HS-5 (cell line): ENCODE measurements at regions not wholly inside any gene's neighbourhood (a gene's known extent, or its start where the extent isn't known, plus 50 kb on each side); places are given as distances from the start of the nearest gene placed in this dataset.

ENCODE experiments used
- DNase-seq: peaks from one replicate; pipeline ENCODE4 v3.0.0-alpha.2; 2012; ENCODE audit warnings: low read depth

DNA sequence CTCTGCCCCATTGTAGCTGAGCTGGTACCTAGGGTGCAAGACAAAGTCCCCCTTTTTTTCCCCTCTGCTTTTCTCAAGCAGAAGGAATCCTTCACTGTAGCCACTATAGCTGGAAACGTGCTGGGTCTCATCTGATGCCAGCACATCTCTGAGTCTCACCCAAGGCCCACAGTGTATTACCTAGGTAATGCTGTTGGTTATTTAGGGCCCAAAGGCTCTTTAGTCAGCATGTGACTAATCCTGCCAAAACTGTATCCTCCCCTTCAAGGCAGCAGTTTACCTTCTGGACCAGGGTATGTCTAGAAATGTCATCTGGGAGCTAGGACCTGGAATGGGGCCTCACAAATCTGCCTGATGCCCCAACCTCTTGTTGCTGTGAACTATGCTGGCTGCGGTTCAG, 423.4 kb downstream of the NUF2 start:
- DNase-seq: no peak

DNA sequence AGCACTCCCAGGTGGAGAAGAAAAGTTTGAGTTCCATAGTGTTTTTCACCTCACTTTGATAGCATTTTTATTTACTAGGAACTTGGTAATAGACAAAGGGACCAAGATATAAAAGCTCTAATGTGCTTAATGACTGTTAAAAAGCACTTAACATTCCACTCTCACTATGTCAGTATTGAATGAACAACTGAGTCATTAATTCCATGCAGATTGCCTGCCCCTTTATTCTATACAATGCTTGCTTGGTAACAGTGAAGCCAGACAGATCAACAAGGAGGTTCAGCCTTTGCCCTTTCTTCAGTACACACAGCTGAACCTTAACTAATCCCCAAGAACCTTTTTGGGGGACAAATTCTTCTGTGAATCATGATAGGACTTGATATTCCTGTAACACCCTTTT, 425.5 kb downstream of the NUF2 start:
- DNase-seq: no peak

DNA sequence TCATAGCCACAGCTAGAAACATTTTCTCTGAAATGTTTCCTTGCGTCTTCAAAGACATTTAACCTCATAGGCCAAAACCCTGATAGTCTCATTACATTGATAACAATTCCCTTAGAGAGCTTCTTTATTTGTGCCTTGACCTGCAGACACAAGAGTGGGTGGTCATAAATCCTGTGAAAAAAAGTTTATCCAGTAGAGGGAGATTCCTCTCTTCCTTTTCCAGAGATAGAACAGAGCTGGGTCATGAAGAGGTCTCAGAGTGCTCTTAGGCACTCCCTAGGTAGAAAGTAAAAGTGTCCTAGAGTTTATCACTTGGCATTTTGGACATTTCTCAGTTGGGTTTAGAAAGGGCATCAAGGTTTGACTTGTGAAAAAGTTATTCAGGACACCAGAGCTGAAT, 426.1 kb downstream of the NUF2 start:
- no peak for DNase-seq

DNA sequence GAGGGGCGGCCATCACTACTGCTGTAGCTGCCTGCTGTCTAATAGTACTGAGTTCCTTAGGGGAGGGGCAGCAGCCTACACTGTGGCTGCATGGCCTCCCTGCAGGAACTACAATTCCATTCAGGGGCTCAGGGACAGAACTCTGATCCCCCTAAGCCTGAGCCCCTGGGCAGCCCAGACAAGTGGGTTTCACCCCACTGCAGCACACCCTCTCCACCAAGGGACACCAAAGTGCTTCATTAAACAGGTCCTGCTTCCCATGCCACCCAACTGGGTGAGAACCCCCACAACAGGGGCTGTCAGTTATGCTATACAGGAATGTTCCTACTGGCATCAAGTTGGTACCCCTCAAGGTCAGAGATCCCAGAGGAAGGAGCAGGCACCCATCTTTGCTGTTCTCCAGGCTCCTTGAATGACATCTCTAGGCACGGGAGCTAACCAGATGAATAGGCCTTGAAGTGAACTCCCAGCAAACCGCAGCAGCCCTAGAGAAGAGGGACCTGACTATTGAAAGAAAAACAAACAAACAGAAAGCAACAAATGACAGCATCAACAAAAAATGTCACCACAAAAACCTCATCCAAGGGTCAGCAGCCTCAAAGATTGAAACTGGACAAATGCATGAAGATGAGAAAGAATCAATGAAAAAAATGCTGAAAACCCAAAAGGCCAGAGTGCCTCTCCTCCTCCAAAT, 437.4 kb downstream of the NUF2 start:
- DNase-seq: no peak

DNA sequence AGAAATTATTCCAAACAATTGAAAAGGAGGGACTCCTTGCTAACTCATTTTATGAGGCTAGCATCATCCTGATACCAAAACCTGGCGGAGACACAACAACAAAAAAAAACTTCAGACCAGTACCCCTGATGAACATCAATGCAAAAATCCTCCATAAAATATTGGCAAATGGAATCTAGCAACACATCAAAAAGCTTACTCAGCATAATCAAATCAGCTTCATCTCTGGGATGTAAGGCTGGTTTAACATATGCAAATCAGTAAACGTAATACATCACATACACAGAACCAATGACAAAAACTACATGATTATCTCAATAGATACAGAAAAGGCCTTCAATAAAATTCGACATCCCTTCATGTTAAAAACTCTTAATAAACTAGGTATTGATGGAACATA, 440.1 kb downstream of the NUF2 start:
- no peak for DNase-seq

DNA sequence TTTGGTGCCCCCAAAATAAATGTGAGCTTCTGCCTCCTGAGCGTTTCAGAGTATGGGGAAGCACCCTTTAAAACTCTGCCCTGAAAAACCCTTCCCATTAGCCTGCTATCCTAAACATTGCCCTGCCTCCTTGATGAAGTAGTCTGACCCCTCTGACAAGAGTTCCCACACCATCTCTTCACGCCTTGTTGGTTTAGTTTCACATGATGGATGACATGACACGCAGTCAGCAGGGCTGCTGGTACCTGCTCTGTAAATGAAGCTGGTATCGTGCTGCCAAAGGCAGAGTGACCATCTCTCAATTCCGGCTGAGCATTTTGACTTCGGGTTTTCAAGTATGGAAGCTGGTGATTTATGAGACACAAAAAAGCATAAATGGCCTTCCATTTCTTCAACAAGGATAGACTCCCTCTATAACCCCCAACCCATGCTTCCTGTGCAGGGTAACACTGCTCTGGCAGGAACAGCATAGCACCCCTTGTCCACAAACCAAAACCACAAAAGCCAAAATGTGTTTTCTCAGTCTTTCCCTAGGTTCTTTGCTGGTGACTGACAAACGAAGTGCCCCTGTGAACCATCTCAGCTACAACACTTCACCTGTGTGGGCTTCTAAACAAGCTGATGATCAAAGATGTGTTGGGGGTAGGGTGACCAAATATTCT, 444.6 kb downstream of the NUF2 start:
- no peak for DNase-seq

DNA sequence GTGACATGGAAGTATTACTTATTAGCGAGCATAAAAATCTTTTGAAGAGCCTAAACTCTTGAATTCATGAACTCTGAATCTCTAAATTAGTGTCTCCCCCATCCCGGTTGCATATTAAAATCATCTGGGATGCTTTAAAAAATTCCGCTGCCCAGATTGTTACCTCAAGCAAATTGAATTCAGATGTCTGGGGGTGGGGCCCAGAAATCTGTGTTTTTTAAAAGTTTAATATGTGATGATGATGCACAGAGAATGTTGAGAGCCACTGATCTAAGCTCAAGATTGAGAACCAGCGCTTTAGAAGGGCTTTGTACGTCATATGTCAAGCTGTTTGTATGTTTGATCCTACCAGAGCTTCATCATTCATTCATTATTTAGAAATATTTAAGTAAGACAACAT, 446.8 kb downstream of the NUF2 start:
- DNase-seq: no peak

DNA sequence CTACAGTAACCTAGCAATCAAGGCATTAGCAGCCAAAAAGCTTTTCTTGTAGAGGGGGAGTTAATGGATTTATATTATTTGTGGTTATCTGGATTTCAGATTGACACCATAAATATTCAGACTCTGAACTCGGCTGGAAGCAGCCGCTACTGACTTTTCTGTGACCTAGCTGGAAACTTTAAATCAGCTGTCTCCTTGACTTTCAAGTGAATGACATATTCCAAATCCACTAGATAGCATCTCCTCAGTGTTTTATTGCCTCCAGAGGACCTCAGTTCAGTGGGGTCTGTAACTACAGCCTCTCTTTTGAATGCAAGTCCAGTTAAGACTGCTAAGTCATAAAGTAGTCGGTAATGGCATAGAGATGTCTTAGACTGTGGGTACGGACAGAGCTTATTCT, 448.5 kb downstream of the NUF2 start:
- no peak for DNase-seq

DNA sequence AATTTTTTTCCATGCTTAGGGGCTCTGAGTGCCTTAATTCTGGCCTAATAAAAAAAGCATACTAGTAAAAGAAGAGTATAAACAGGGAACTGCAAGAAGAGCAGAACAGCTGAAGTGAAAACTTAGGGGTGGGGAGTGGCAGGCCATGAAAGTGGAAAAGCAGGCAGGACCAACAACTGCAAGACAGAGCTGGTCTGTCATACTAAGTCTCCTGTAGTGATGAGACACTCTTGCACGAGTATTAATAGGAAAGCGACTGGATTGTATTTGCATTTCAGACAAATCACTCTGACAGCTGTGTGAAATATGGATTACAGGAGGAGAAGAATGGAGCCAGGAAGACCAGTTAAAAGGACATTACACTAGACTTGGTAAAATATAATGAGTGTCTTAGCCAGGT, 449.9 kb downstream of the NUF2 start:
- no peak for DNase-seq

DNA sequence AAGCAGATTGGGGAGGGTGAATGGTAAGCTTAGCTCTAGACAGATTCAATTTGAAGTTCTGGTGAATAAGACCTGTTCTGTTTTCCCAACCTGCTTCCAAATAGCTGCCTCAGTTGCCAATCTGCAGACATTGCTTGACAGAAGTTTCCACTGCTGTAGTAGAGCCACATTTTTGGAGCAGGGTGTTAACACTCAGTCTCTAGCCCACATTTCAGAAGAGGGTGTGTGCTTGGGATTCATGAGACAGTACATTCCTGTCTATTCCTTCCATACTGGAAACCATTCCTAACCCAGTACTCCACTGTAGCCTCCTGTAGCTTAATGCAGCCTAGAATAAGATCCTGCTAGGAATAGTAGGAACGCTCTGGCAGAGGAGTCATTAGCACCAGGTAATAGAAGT, 450.5 kb downstream of the NUF2 start:
- DNase-seq: no peak

DNA sequence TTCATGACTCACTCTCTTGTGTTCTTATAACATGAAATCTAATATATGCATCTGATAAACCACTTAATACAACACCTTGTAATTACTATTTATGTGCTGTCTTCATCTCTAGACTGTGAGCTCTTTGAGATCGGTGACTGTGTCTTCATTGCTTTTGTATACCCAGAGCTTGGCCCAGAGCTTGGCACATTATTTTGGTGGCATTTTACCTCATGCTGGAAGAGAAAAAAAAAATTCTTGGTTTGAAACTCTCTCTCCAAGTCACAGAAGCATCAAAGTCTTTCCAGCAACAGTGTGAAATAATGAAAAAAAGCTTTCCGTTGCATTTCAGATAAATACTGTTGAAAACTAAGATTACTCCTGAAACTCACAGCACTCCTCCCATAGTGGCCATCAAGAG, 451.6 kb downstream of the NUF2 start:
- no peak for DNase-seq

DNA sequence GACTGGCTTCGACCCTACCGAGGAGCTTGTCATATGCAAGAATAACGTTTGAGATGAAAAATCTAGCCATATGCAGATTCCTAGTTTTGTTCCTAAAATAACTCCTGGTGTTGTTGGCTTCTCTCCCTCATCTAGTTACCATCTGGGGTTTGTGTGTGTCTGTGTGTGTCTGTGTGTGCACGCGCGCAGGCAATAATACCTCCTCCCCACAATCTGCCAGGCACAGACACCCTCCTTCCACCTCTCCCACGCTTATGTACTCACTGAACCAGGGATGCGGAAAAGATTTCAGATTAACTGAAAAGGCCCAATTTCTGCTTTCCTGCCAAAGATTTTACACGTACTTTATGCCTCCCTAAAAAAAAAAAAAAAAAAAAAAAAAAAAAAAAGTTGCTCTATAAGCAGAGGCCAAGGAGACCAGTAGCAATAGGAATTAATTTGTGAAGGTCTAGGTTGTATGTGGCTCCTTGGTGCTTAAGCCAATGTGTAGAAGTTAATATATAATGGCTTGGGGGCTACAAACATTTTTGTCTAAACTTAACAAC, 452.7 kb downstream of the NUF2 start:
- no peak for DNase-seq

DNA sequence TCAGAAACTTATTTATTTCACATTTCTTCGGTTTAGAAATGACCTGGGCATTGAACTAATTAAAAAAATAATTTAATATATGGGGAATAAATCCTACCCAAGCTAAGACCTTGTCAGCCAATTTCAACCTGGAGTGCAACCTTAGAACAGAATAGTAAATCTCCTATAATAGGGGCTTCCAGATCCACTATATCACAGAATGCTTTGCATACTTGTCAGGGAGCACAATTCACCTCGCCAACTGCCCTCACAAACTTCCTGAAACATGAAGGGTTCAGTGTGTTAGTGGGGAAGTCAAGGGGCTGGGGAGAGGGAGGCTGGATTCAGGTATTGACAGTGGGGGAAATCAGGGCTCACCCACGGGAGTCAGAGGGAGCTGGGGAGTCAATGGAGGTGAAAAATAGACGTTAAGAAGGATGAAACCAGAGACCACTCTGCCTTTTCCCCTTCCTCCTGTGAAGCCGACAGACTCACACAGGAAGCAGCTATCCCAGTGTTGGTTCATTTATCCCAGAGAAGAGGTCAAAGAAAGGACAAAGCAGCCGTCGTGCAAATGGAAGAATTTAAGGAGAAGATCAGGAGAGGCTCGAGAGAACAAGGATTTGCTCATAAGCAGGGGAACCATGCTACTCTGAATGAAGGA, 453.3 kb downstream of the NUF2 start:
- no peak for DNase-seq

DNA sequence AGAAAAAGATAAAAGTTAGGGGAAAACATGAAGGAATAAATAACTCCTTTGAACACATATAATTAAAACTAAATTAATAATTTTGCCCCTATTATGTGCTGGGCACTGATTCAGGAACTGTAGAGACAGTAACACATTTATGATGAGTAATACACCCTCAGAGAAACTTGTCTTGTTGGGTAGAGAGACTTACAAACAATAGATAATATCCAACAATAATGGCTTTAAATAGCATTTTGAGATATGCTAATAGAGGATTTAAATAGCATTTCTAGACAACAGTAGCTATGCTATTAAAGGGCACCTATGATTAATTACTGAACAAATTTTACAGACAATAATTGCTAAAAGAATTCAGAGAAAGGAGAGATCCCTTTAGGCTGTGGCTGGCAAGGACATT, 455.5 kb downstream of the NUF2 start:
- no peak for DNase-seq

DNA sequence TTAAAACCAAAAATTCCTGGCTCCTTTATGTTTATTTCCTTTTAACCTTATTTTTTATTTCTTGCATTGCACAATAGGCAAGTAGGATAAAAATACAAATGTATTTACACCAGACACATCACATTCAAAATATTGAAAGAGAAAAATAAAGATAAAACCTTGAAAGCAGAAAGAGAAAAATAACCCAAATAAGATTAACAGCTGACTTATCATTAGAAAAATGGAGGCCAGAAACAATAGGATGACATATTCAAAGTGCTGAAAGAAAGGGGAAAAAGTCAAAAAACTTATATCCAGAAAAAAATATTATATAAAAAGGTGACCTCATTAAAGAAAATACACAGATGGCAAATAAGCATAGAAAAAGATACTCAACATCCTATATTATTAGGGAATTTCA, 459.4 kb downstream of the NUF2 start:
- no peak for DNase-seq

DNA sequence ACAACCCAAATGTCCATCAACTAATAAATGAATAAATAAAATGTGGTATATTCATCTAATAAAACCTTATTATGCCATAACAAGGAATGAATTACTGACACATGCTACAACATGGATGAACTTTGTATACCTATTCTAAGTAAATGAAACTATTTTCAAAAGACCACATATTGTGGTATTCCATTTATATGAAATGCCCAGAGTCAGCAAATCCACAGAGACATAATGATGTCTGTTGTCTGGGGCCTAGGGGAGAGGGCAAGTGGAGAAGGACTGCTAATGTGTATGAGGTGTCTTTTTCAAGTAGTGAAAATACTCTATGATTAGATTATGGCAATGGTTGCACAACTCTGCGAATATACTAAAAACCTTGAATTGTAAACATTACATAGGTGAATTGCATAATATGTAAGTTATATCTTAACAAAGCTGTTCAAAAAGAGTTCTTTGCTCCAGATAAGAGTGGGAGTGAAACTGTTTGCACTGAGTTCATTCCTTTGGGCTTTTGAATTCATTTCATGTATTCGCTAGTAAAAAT, 464.2 kb downstream of the NUF2 start:
- no peak for DNase-seq

DNA sequence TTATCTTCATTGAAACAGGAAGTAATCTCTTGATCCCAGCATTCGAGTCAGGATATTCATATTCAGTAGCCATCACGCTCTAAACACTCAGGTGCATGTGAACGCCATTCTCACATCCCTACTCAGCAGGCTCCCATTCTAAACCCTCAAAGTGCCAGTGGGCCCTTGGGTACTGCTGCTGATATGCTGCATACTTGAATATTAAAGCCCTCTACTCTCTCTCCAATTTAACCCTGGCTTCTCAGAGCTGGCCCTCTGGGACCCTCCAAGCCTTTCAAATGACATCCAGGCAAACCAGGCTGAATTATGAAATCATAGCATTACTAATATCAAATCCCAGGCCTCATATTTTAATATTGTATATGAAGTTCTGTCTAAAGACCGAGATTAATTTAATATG, 468.2 kb downstream of the NUF2 start:
- DNase-seq: no peak

DNA sequence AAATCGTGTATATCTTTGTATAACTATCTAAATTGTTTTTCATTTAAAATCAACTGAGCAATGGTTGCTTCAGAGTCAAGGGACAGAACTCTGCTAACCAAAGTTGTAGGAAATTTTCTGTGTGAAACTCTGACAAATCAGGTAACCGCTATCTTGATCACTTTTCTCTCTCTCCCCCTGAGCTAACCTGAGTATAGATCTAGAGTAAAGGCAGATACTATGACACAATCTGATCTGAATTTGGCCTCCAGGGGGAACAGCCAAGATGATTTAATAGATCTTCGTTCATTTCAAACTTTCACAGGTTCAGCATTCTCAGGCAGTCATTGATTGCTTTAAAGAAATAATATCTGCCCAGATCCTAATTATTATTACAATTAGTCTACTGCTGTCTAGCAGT, 472.8 kb downstream of the NUF2 start:
- no peak for DNase-seq

DNA sequence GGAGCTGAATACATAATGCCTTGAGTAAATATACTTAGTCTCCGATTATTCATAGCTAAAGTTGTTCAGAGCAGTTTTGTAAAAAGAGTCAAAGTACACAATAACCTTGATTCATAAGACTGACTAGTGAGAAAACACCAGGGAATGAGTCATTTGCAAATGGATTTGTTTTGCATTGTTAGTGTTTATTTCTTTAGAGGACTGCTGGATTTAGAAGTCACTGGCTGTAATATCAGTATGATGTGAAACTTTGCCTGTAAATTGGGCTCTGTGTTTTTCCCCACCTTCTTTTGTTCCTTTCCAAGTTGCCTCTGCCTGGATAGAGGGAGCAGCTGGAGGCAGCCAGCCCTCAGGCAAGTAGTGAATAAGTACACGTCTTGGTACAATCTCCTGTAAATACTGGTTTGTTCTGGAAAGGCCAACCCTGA, 474.7 kb downstream of the NUF2 start:
- no peak for DNase-seq

DNA sequence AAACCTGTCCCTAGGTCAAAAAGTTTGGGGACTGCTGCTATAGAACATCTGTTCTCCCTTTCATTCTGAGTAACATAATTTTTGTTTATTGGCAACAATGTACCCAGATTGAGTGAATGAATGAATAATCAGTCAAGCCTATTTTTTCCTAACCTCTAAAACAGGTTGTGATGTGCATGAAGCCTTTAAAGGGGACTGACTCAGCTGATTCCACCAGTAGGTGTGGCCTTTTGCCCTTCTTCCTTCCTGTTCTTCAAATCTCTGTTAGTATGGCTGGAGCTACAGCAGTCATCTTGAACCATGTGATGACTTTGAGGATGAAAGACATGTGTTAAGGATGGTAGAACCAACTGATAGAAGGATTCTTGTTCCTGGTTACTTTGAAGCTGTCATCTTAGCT, 476.1 kb downstream of the NUF2 start:
- DNase-seq: no peak

DNA sequence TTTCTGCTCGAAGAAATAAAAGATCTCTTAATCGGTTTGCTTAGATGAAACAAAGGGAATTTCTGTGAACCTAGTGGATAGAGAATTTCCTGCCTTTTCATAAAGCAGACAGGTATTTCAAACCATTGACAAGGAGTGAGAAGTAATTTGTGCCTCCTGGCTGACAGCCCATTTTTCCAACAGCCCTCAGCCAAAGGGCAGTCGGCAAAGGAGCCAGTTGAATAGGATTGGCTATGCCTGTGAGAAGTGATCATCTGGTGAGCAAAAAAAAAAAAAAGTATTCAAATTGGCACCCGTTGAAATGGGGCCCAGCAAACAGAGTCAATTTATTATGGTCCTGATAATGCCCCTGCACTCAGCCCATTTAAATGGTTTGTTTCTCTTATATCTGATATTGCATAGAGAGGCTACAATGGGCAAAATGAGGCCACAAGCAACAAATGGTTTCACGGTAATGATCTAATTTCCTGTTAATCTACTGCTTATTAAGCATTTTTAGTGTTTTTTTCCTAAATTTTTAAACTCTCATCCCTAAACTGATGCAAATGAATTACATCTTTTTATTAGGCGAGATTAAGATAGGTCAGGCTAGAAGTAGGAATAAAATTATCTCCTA, 477.5 kb downstream of the NUF2 start:
- no peak for DNase-seq

DNA sequence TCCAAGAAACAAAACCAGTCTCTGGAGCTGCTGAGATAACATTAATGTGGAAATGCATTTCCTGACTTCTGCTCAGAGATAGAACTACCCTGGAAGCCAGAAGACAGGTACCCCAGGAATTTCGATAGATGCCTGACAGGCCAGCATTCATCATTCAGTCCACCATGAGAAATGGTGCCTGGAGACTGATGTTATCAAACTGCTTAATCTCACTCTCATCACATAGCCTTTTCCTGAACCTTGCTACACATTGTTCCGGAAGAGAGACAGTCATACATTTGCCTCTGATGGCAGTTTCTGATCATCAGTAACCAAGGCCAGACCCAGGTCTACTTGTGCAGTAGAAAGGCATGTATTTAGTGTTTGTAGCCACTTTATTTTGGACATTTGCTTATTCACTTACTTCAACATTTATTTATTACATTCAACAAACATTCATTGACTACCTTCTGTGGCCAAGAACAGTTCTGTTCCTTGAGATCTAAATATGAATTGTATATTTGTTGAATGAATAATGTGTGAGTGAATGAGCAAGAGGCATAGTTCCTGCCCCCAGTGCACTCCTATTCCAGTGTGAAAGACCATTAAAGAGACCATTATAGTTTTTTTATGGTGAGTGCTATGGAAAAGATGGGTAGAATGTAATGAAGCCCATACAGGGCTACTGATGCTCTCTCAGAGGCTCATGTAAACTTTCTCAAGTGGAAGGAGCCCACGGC, 485.7 kb downstream of the NUF2 start:
- no peak for DNase-seq
